ENCODE measurements at regions not wholly inside any gene's neighbourhood (a gene's known extent, or its start where the extent isn't known, plus 50 kb on each side); places are given as distances from the start of the nearest gene placed in this dataset.

GRCh38 chr5:164679461-164679860 is 1174.0 kb downstream of the MAT2B start:
- no peaks in the 10 kb centered on the region for H3K4me1 Mint-ChIP-seq (ENCODE audit: low read depth)

GRCh38 chr5:164680216-164680615 is 1174.8 kb downstream of the MAT2B start:
- Mint-ChIP-seq H3K4me1 (ENCODE audit: low read depth) (no peaks in the 10 kb centered on the region), H3K27ac (no peak overlapping the region), H3K36me3 (ENCODE audit: low read depth) (no peaks in the 10 kb centered on the region), H3K9me3 (ENCODE audit: insufficient read depth) (no peaks in the 10 kb centered on the region), H3K27me3 (ENCODE audit: low read depth) (no peaks in the 10 kb centered on the region), H3K4me3 (no peak overlapping the region)
- ATAC-seq = no peak
- DNase-seq = no peak
- POLR2A ChIA-PET = no interaction called here
- CTCF ChIA-PET = no interaction called here

More at GRCh38 chr5:164679461-164679860, 1174.0 kb downstream of the MAT2B start:
- no peak overlapping the region for H3K4me3 Mint-ChIP-seq
- H3K9me3 Mint-ChIP-seq (ENCODE audit: insufficient read depth) = no peaks in the 10 kb centered on the region
- no peaks in the 10 kb centered on the region for H3K27me3 Mint-ChIP-seq (ENCODE audit: low read depth)
- no peaks in the 10 kb centered on the region for H3K36me3 Mint-ChIP-seq (ENCODE audit: low read depth)
- ATAC-seq (no peak), DNase-seq (no peak)
- no peak overlapping the region for H3K27ac Mint-ChIP-seq
- ChIA-PET CTCF (no interaction called here), POLR2A (no interaction called here)

GRCh38 chr5:164680812-164681520 is 1175.5 kb downstream of the MAT2B start:
- H3K4me3 Mint-ChIP-seq = no peak overlapping the region
- POLR2A ChIA-PET = no interaction called here
- CTCF ChIA-PET = no interaction called here
- H3K36me3 Mint-ChIP-seq (ENCODE audit: low read depth) = no peaks in the 10 kb centered on the region
- no peak overlapping the region for H3K27ac Mint-ChIP-seq
- H3K27me3 Mint-ChIP-seq (ENCODE audit: low read depth) = no peaks in the 10 kb centered on the region
- H3K9me3 Mint-ChIP-seq (ENCODE audit: insufficient read depth) = no peaks in the 10 kb centered on the region
- no peaks in the 10 kb centered on the region for H3K4me1 Mint-ChIP-seq (ENCODE audit: low read depth)
- ATAC-seq (no peak), DNase-seq (no peak)

- H3K27me3 Mint-ChIP-seq (ENCODE audit: low read depth) = no peaks in the 10 kb centered on the region
- ChIA-PET CTCF (no interaction called here), POLR2A (no interaction called here)
- H3K4me1 Mint-ChIP-seq (ENCODE audit: low read depth) = no peaks in the 10 kb centered on the region
- DNase-seq (no peak), ATAC-seq (no peak)
- H3K36me3 Mint-ChIP-seq (ENCODE audit: low read depth) = no peaks in the 10 kb centered on the region
- no peak overlapping the region for H3K4me3 Mint-ChIP-seq
- H3K27ac Mint-ChIP-seq = no peak overlapping the region
- H3K9me3 Mint-ChIP-seq (ENCODE audit: insufficient read depth) = peaks cover 2% of the 10 kb centered on the region
These were observed 1182.0 kb downstream of the MAT2B start for GRCh38 chr5:164687391-164687790.

GRCh38 chr5:164688437-164688836 is 1183.0 kb downstream of the MAT2B start:
- Mint-ChIP-seq H3K27ac (no peak overlapping the region), H3K9me3 (ENCODE audit: insufficient read depth) (peaks cover 3% of the 10 kb centered on the region), H3K4me1 (ENCODE audit: low read depth) (no peaks in the 10 kb centered on the region), H3K27me3 (ENCODE audit: low read depth) (no peaks in the 10 kb centered on the region), H3K4me3 (no peak overlapping the region), H3K36me3 (ENCODE audit: low read depth) (no peaks in the 10 kb centered on the region)
- POLR2A ChIA-PET = no interaction called here
- ATAC-seq = no peak
- CTCF ChIA-PET = no interaction called here
- DNase-seq = no peak

- ATAC-seq (no peak), DNase-seq (no peak)
- Mint-ChIP-seq H3K9me3 (ENCODE audit: insufficient read depth) (peaks cover 4% of the 10 kb centered on the region), H3K4me3 (no peak overlapping the region), H3K36me3 (ENCODE audit: low read depth) (no peaks in the 10 kb centered on the region), H3K4me1 (ENCODE audit: low read depth) (no peaks in the 10 kb centered on the region), H3K27me3 (ENCODE audit: low read depth) (no peaks in the 10 kb centered on the region), H3K27ac (no peak overlapping the region)
- POLR2A ChIA-PET = no interaction called here
- CTCF ChIA-PET = no interaction called here
These were observed 1203.4 kb downstream of the MAT2B start for GRCh38 chr5:164708831-164709230.

GRCh38 chr5:164713682-164714081 is 1208.3 kb downstream of the MAT2B start:
- ChIA-PET CTCF (no interaction called here), POLR2A (no interaction called here)
- Mint-ChIP-seq H3K27ac (no peak overlapping the region), H3K4me1 (ENCODE audit: low read depth) (no peaks in the 10 kb centered on the region), H3K27me3 (ENCODE audit: low read depth) (no peaks in the 10 kb centered on the region), H3K4me3 (no peak overlapping the region), H3K9me3 (ENCODE audit: insufficient read depth) (no peaks in the 10 kb centered on the region), H3K36me3 (ENCODE audit: low read depth) (no peaks in the 10 kb centered on the region)
- no peak for ATAC-seq
- DNase-seq = no peak

GRCh38 chr5:164721116-164721515 is 1215.7 kb downstream of the MAT2B start:
- DNase-seq (no peak), ATAC-seq (no peak)
- Mint-ChIP-seq H3K27ac (no peak overlapping the region), H3K9me3 (ENCODE audit: insufficient read depth) (no peaks in the 10 kb centered on the region), H3K36me3 (ENCODE audit: low read depth) (no peaks in the 10 kb centered on the region), H3K4me3 (no peak overlapping the region), H3K27me3 (ENCODE audit: low read depth) (no peaks in the 10 kb centered on the region), H3K4me1 (ENCODE audit: low read depth) (no peaks in the 10 kb centered on the region)
- POLR2A ChIA-PET = no interaction called here
- CTCF ChIA-PET = no interaction called here

- no peaks in the 10 kb centered on the region for H3K9me3 Mint-ChIP-seq (ENCODE audit: insufficient read depth)
- no peaks in the 10 kb centered on the region for H3K36me3 Mint-ChIP-seq (ENCODE audit: low read depth)
- H3K4me3 Mint-ChIP-seq = no peak overlapping the region
- CTCF ChIA-PET = no interaction called here
- no peak overlapping the region for H3K27ac Mint-ChIP-seq
- ATAC-seq (no peak), DNase-seq (no peak)
- H3K27me3 Mint-ChIP-seq (ENCODE audit: low read depth) = no peaks in the 10 kb centered on the region
- POLR2A ChIA-PET = no interaction called here
- H3K4me1 Mint-ChIP-seq (ENCODE audit: low read depth) = no peaks in the 10 kb centered on the region
These were observed 1216.2 kb downstream of the MAT2B start for GRCh38 chr5:164721656-164722055.

- H3K4me1 Mint-ChIP-seq (ENCODE audit: low read depth) = no peaks in the 10 kb centered on the region
- DNase-seq (no peak), ATAC-seq (no peak)
- H3K36me3 Mint-ChIP-seq (ENCODE audit: low read depth) = no peaks in the 10 kb centered on the region
- no peak overlapping the region for H3K27ac Mint-ChIP-seq
- ChIA-PET CTCF (no interaction called here), POLR2A (no interaction called here)
- H3K9me3 Mint-ChIP-seq (ENCODE audit: insufficient read depth) = no peaks in the 10 kb centered on the region
- H3K27me3 Mint-ChIP-seq (ENCODE audit: low read depth) = no peaks in the 10 kb centered on the region
- H3K4me3 Mint-ChIP-seq = no peak overlapping the region
These were observed 1217.3 kb downstream of the MAT2B start for GRCh38 chr5:164722702-164723101.

- Mint-ChIP-seq H3K27me3 (ENCODE audit: low read depth) (no peaks in the 10 kb centered on the region), H3K4me3 (no peak overlapping the region), H3K36me3 (ENCODE audit: low read depth) (no peaks in the 10 kb centered on the region), H3K4me1 (ENCODE audit: low read depth) (no peaks in the 10 kb centered on the region), H3K9me3 (ENCODE audit: insufficient read depth) (no peaks in the 10 kb centered on the region), H3K27ac (no peak overlapping the region)
- POLR2A ChIA-PET = no interaction called here
- DNase-seq (no peak), ATAC-seq (no peak)
- CTCF ChIA-PET = no interaction called here
These were observed 1221.6 kb downstream of the MAT2B start for GRCh38 chr5:164727012-164727411.

- ChIA-PET CTCF (no interaction called here), POLR2A (no interaction called here)
- Mint-ChIP-seq H3K4me1 (ENCODE audit: low read depth) (no peaks in the 10 kb centered on the region), H3K36me3 (ENCODE audit: low read depth) (no peaks in the 10 kb centered on the region), H3K4me3 (no peak overlapping the region), H3K9me3 (ENCODE audit: insufficient read depth) (no peaks in the 10 kb centered on the region), H3K27me3 (ENCODE audit: low read depth) (no peaks in the 10 kb centered on the region), H3K27ac (no peak overlapping the region)
- DNase-seq = no peak
- no peak for ATAC-seq
These were observed 1223.3 kb downstream of the MAT2B start for GRCh38 chr5:164728733-164729132.

- Mint-ChIP-seq H3K4me3 (no peak overlapping the region), H3K27me3 (ENCODE audit: low read depth) (no peaks in the 10 kb centered on the region), H3K27ac (no peak overlapping the region), H3K9me3 (ENCODE audit: insufficient read depth) (no peaks in the 10 kb centered on the region), H3K4me1 (ENCODE audit: low read depth) (no peaks in the 10 kb centered on the region), H3K36me3 (ENCODE audit: low read depth) (no peaks in the 10 kb centered on the region)
- POLR2A ChIA-PET = no interaction called here
- ATAC-seq (no peak), DNase-seq (no peak)
- CTCF ChIA-PET = no interaction called here
These were observed 1229.9 kb downstream of the MAT2B start for GRCh38 chr5:164735334-164735733.

Data from activated CD8-positive, alpha-beta T cell treated with anti-CD3 and anti-CD28 coated beads, Interleukin-2, amount 10 ng/mL, durations not matched to agents 7 days and 5 days (primary cell).